ENCODE measurements at regions not wholly inside any gene's neighbourhood (a gene's known extent, or its start where the extent isn't known, plus 50 kb on each side); places are given as distances from the start of the nearest gene placed in this dataset.

DNA sequence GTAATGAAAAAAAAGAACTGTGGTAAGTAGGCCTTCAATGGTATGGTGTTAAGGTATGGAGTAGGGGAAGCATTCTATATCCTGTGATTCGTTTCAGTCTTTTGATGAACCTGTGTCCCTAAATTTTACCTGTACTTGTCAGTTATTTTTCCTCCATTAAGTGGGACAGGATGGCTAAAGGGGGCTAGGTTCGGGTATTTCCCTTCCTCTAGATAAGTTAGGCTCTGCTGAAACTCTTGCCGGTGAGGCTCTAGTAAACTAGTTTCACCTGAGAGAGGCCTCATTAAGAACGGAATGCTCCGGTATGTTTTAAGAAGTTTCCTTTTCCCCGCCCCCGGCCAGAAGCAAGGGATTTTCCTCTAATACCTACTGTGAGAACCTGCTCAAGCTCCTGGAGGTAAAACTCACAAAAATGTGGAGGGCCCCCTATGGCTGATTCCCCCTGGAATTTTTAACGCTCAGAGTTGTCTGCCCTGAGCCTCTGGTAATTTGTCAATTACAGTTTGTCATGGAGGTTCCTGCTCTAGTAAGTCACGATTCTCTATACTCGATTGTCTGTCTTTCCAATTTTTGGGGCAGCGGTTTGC is 87.7 kb downstream of the MACIR start:
- no peak for DNase-seq (ENCODE audit: low spot score)

GRCh38 chr5:103345461-103345860 is 86.9 kb downstream of the MACIR start:
- no peak for DNase-seq (ENCODE audit: low spot score)

DNA sequence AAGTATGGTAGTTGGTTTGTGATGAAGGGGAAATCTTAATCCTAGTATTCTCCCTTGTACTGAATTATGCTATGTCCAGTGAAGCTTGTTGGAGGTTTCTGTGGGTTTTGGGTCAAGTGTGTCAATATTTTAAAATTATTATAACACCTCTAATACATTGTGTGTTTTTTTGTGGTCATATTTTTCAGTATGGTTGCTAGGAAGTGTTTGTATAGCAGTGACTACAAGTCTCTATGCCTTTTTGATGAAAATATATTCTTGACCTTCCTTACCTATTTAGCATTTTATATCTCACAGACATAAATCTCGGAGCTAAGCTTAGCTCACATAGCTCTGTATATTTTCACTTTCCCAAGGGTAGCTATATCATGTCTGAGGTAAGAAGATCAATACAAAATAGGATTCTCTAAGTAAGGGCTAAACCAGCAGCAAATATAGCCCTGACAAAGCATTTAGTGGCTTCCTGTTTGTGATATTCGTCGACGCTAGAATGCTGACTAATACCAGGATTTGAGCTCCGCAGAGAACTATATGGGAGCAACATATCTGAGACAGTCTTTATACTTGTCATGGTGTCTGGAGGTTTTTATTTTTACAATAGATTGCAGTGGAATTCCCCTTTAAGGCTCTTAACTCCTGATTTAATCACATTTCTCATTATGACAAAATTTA is 82.3 kb downstream of the MACIR start:
- peak; percentile 32 for DNase-seq (ENCODE audit: low spot score)

GRCh38 chr5:103340132-103340531 is 81.6 kb downstream of the MACIR start:
- no peak for DNase-seq (ENCODE audit: low spot score)

DNA sequence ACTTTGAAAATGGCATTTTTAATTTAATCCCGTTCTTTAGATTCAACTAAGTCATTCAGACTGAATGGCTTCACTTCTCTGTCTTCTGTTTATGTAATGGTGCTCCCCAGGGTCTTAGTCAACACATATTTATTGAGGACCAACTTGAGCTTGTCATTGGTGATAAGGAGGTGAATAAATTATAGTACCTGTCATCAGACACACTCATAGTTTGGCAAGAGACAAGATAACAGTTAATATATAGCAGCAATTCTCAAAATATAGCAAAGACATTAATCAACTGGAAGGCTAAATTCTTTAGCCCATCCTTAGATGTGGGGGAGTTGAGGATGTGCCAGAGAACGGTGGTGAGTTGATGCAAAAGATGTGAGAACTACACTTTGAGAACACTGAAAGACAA is 78.4 kb downstream of the MACIR start:
- DNase-seq (ENCODE audit: low spot score), result no peak

GRCh38 chr5:103333376-103333775 is 74.8 kb downstream of the MACIR start:
- DNase-seq (ENCODE audit: low spot score), result no peak

DNA sequence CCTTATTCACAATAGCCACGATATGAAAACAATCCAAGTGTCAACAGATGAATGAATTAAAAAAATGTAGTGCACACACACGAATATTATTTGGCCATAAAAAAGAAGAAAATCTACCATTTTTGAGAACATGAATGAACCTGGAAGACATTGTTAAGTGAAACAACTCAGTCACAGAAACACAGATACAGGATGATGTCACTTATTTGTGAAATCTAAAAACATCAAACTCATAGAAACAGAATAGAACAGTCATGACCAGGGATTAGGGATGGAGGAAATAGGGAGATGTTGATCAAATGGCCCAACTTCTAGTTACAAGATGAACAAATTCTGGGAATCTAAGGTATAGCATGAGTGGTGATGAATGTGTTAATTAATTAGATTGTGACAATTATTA is 72.3 kb downstream of the MACIR start:
- no peak for DNase-seq (ENCODE audit: low spot score)

Data from H4 (cell line).